GM23248 (cell line): ENCODE measurements at regions not wholly inside any gene's neighbourhood (a gene's known extent, or its start where the extent isn't known, plus 50 kb on each side); places are given as distances from the start of the nearest gene placed in this dataset.
"Not testable (repeated sequence)": the region's sequence is repeated elsewhere in the genome, so short reads cannot be mapped to it uniquely, and the experiment has no call there.

Source experiments
- DNase-seq: peaks from one replicate; pipeline ENCODE4 v3.0.0-alpha.2; 2015
- H2AFZ ChIP-seq: fragments of 200-600 bp; sonication (generic); 2 replicates; pipeline ENCODE4 v1.6.1; 2016; ENCODE audit warnings: antibody characterized with exemption
- H3F3A ChIP-seq: fragments of 200-600 bp; sonication (generic); 2 replicates; pipeline ENCODE4 v1.6.1; 2016; ENCODE audit warnings: mild to moderate bottlenecking, antibody characterized with exemption, mixed run types; ENCODE audit not compliant: insufficient read depth
- H3K27ac ChIP-seq: fragments of 200-600 bp; sonication (generic); 2 replicates; pipeline ENCODE4 v1.5.1; 2016; ENCODE audit warnings: mild to moderate bottlenecking
- H3K27me3 ChIP-seq: fragments of 200-600 bp; sonication (generic); replicated peaks from 2 replicates; pipeline ENCODE4 v1.6.1; 2016; ENCODE audit warnings: mild to moderate bottlenecking; ENCODE audit not compliant: insufficient read depth
- H3K36me3 ChIP-seq: fragments of 200-600 bp; sonication (generic); 2 replicates; pipeline ENCODE4 v1.6.1; 2016; ENCODE audit warnings: low read depth, mild to moderate bottlenecking
- H3K4me1 ChIP-seq: fragments of 200-600 bp; sonication (generic); 2 replicates; pipeline ENCODE4 v1.6.1; 2016; ENCODE audit warnings: mild to moderate bottlenecking; ENCODE audit not compliant: insufficient read depth
- H3K4me2 ChIP-seq: fragments of 200-600 bp; sonication (generic); one replicate; pipeline ENCODE4 v1.6.1; 2016; ENCODE audit warnings: mild to moderate bottlenecking; ENCODE audit not compliant: unreplicated experiment
- H3K4me3 ChIP-seq: fragments of 200-600 bp; sonication (generic); 2 replicates; pipeline ENCODE4 v1.5.1; 2016; ENCODE audit warnings: mild to moderate bottlenecking
- H3K79me2 ChIP-seq: fragments of 200-600 bp; sonication (generic); 2 replicates; pipeline ENCODE4 v1.6.1; 2016; ENCODE audit warnings: mild to moderate bottlenecking; ENCODE audit not compliant: insufficient read depth
- H3K9ac ChIP-seq: fragments of 200-600 bp; sonication (generic); 2 replicates; pipeline ENCODE4 v1.6.1; 2016; ENCODE audit warnings: mild to moderate bottlenecking
- H3K9me2 ChIP-seq: fragments of 200-600 bp; sonication (generic); 2 replicates; pipeline ENCODE4 v1.6.1; 2016; ENCODE audit warnings: mixed run types, mild to moderate bottlenecking, moderate library complexity; ENCODE audit not compliant: insufficient read depth
- H3K9me3 ChIP-seq: fragments of 200-600 bp; sonication (generic); one replicate; pipeline ENCODE4 v1.6.1; 2017; ENCODE audit warnings: low read depth
- H4K20me1 ChIP-seq: fragments of 200-600 bp; sonication (generic); 2 replicates; pipeline ENCODE4 v1.6.0; 2016; ENCODE audit not compliant: insufficient read depth
- EZH2 ChIP-seq: fragments of 200-600 bp; sonication (generic); IDR thresholded peaks from 2 replicates; pipeline ENCODE4 v1.6.1; 2018; ENCODE audit warnings: antibody characterized with exemption, mild to moderate bottlenecking; ENCODE audit not compliant: insufficient read depth, poor library complexity, severe bottlenecking
- EZH2phosphoT487 ChIP-seq: fragments of 200-600 bp; sonication (generic); IDR thresholded peaks from 2 replicates; pipeline ENCODE4 v1.6.1; 2018; ENCODE audit warnings: antibody characterized with exemption, moderate library complexity, mild to moderate bottlenecking, low read depth; ENCODE audit not compliant: insufficient read depth
- WGBS, 2 experiments: methylation state at CpG; one replicate each; pipeline ENCODE4 v1.1.6; 2015 to 2017; ENCODE audit warnings: low lambda C conversion rate in 2 of 2, low coverage in 1 of 2; ENCODE audit errors: missing lambda C conversion rate in 2 of 2; 5-methylcytosine and 5-hydroxymethylcytosine counted together
- in situ Hi-C: fragments of 300-500 bp; cut with MboI; formaldehyde crosslinking; loops from 2 replicates; pipeline ENCODE4 v1.15.0; 2020

GRCh38 chrX:84865113-84865512 lies 138.6 kb upstream of the APOOL start:
- H2AFZ ChIP-seq: no peak overlapping the region
- no peaks in the 10 kb centered on the region for H3K9me2 ChIP-seq
- H3K79me2 ChIP-seq: no peaks in the 10 kb centered on the region
- H3K9ac ChIP-seq: no peak overlapping the region
- no peak overlapping the region for H3K27ac ChIP-seq
- H3K4me3 ChIP-seq: no peak overlapping the region
- in situ Hi-C loops: no loop called here
- no peaks in the 10 kb centered on the region for H3K9me3 ChIP-seq
- no peaks in the 10 kb centered on the region for H4K20me1 ChIP-seq
- H3K4me1 ChIP-seq: no peaks in the 10 kb centered on the region
- TF ChIP-seq EZH2phosphoT487 (no peak), EZH2 (no peak)
- H3K36me3 ChIP-seq: no peaks in the 10 kb centered on the region
- no peaks in the 10 kb centered on the region for H3F3A ChIP-seq
- no peaks in the 10 kb centered on the region for H3K27me3 ChIP-seq
- H3K4me2 ChIP-seq: no peak overlapping the region
- no peak for DNase-seq

DNA sequence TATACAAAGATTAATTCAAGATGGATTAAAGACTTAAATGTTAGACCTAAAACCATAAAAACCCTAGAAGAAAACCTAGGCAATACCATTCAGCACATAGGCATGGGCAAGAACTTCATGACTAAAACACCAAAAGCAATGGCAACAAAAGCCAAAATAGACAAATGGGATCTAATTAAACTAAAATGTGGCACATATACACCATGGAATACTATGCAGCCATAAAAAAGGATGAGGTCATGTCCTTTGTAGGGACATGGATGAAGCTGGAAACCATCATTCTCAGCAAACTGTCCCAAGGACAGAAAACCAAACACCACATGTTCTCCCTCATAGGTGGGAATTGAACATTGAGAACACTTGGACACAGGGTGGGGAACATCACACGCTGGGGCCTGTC lies 133.4 kb upstream of the APOOL start:
- H3K79me2 ChIP-seq, H2AFZ ChIP-seq, H3K9me2 ChIP-seq, H3K4me3 ChIP-seq, H3F3A ChIP-seq, H4K20me1 ChIP-seq, DNase-seq, H3K9ac ChIP-seq, H3K9me3 ChIP-seq, in situ Hi-C loops, H3K27me3 ChIP-seq, H3K36me3 ChIP-seq, H3K4me2 ChIP-seq, H3K27ac ChIP-seq, H3K4me1 ChIP-seq: not testable (repeated sequence)
- WGBS, 2 experiments: 86% methylated on average over 1 of the region's 1 CpG

- in situ Hi-C loops, H3K4me3 ChIP-seq, H2AFZ ChIP-seq, H3F3A ChIP-seq, H3K9me2 ChIP-seq, H3K9me3 ChIP-seq, H4K20me1 ChIP-seq, H3K4me1 ChIP-seq, H3K27ac ChIP-seq, H3K79me2 ChIP-seq, H3K36me3 ChIP-seq, DNase-seq, H3K4me2 ChIP-seq, H3K27me3 ChIP-seq, H3K9ac ChIP-seq: not testable (repeated sequence)
- 4 to 8% methylated on average over 3 to 5 of the region's 5 CpGs for WGBS, 2 experiments
Measured at GRCh38 chrX:84872160-84872771, 131.4 kb upstream of the APOOL start.

DNA sequence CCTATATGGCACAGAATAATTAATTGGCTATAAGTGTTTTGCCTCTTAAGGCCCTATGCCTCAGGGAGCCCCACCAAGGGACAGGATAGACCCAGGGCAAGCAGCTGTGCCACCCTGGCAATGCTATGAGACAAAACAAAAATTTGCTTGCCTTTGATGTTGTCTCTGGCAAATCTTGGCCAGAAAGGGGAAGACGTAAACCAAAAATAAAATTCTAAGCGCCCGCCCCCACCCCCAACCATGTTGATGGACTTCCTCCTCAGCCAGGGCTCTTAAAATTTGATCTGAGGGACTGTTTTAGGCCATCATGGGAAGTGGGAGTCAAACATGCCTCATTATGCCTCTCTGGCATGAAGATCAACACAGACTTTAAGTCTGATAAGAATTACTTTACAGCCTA lies 130.5 kb upstream of the APOOL start:
- in situ Hi-C loops: no loop called here
- no peaks in the 10 kb centered on the region for H4K20me1 ChIP-seq
- no peak overlapping the region for H3K27ac ChIP-seq
- H3K9me2 ChIP-seq: no peaks in the 10 kb centered on the region
- H3K4me2 ChIP-seq: no peak overlapping the region
- no peaks in the 10 kb centered on the region for H3K27me3 ChIP-seq
- no peaks in the 10 kb centered on the region for H3K4me1 ChIP-seq
- no peaks in the 10 kb centered on the region for H3K79me2 ChIP-seq
- DNase-seq: no peak
- H3K36me3 ChIP-seq: no peaks in the 10 kb centered on the region
- H3K9me3 ChIP-seq: no peaks in the 10 kb centered on the region
- WGBS, 2 experiments: 23 to 28% methylated on average over 3 of the region's 3 CpGs
- no peak overlapping the region for H2AFZ ChIP-seq
- TF ChIP-seq EZH2phosphoT487 (no peak), EZH2 (no peak)
- no peak overlapping the region for H3K4me3 ChIP-seq
- H3K9ac ChIP-seq: no peak overlapping the region
- no peaks in the 10 kb centered on the region for H3F3A ChIP-seq

- Histone ChIP-seq H3K4me3 (no peak overlapping the region), H3K79me2 (no peaks in the 10 kb centered on the region), H3K9me3 (no peaks in the 10 kb centered on the region), H3K36me3 (no peaks in the 10 kb centered on the region), H3K9me2 (no peaks in the 10 kb centered on the region), H3K4me2 (no peak overlapping the region), H3K4me1 (no peaks in the 10 kb centered on the region), H3K27ac (no peak overlapping the region), H3F3A (no peaks in the 10 kb centered on the region), H2AFZ (no peak overlapping the region), H4K20me1 (no peaks in the 10 kb centered on the region), H3K27me3 (no peaks in the 10 kb centered on the region), H3K9ac (no peak overlapping the region)
- TF ChIP-seq EZH2phosphoT487 (no peak), EZH2 (no peak)
- no peak for DNase-seq
- in situ Hi-C loops: no loop called here
Measured at GRCh38 chrX:84876876-84877275, 126.8 kb upstream of the APOOL start.
